ENCODE measurements at regions not wholly inside any gene's neighbourhood (a gene's known extent, or its start where the extent isn't known, plus 50 kb on each side); places are given as distances from the start of the nearest gene placed in this dataset.

DNA sequence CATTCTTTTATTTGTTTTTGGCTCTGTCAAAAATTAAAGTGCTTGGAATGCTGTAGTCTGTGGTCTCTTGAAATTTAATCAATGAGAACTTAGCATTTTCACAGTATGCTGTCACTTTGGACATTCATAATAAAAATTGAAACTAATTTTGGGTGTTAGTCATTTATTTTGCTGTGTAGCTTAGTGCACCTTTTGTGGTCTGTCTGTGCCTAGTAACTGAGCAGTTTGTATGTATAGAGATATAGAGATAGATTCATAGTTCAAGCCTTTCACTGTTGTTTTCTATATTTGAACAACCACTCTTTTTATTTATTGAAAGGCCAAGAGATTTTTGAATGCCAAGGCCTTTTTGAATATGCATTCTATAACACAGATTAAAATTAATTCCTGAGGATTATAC lies 86.4 kb upstream of the TIAM2 start:
- DNase-seq (ENCODE audit: low read depth): no peak
- H3K4me3 ChIP-seq (ENCODE audit: low read depth, low read length): no peak overlapping the region
- TF ChIP-seq, protein P1, sequence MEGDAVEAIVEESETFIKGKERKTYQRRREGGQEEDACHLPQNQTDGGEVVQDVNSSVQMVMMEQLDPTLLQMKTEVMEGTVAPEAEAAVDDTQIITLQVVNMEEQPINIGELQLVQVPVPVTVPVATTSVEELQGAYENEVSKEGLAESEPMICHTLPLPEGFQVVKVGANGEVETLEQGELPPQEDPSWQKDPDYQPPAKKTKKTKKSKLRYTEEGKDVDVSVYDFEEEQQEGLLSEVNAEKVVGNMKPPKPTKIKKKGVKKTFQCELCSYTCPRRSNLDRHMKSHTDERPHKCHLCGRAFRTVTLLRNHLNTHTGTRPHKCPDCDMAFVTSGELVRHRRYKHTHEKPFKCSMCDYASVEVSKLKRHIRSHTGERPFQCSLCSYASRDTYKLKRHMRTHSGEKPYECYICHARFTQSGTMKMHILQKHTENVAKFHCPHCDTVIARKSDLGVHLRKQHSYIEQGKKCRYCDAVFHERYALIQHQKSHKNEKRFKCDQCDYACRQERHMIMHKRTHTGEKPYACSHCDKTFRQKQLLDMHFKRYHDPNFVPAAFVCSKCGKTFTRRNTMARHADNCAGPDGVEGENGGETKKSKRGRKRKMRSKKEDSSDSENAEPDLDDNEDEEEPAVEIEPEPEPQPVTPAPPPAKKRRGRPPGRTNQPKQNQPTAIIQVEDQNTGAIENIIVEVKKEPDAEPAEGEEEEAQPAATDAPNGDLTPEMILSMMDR (conservative IDR thresholded peaks at IDR 0.05; ENCODE audit: low read depth, low read length): no peak

DNA sequence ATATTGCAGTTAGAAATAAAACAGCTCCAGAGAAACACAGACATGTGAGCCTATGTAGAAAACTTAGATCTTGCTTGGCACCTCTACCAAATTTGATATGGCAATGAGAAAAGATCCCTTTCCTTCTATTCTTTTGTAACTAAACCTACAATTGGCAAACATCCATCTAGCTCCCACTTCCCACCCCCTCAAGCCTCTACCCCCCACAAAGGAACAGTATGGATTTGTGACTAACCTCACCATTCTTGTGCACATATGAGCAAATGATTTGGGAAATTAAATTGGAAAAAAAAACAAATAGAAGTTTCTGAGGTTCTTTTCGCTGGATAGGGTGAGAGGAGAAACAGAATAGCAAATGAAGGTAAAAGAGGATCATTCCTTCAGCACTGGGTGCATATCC lies 85.8 kb upstream of the TIAM2 start:
- no peak for DNase-seq (ENCODE audit: low read depth)
- H3K4me3 ChIP-seq (ENCODE audit: low read depth, low read length): no peak overlapping the region
- TF ChIP-seq, protein P1 (conservative IDR thresholded peaks at IDR 0.05; ENCODE audit: low read depth, low read length): no peak

DNA sequence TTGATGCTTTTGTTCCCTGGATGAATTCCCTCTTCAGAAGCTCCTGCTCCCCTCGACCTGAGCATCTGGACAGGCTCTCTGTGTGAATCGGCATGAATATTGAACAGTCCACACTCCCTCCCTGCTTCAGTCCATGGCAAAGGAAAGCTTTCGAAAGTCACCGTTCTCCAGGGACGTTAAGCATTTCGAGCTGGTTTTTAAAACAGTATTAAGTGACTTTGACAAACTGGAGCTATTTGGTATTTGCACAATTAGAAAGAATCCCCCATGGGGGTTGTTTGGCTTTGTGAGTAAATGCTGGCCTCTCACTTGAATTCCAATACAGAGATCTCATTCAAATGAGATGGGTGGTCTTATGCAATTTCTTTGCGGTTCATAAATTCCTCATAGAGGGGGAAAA lies 85.3 kb upstream of the TIAM2 start:
- TF ChIP-seq, protein P1 (conservative IDR thresholded peaks at IDR 0.05; ENCODE audit: low read depth, low read length): no peak
- peak; percentile 59 for DNase-seq (ENCODE audit: low read depth)
- no peak overlapping the region for H3K4me3 ChIP-seq (ENCODE audit: low read depth, low read length)

DNA sequence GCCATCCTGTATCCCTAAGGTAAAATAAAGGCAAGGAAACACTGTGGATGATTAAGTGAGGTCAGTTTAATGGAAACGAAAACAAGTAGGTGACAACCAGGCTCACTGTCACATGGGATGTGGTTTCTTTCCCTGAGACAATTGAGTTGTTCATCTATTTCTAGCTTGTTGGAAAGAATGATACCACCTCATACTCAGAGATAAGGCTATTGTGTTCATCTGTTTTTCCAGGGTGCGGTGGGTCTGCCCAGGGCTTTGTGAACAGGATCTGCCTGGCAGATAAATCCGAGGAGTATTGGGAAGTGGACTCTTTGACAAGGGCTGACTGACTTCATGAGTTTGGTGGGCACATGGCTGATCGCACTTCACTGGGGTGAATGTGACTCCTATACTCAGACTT lies 80.8 kb upstream of the TIAM2 start:
- no peak for DNase-seq (ENCODE audit: low read depth)
- TF ChIP-seq, protein P1 (conservative IDR thresholded peaks at IDR 0.05; ENCODE audit: low read depth, low read length): no peak

DNA sequence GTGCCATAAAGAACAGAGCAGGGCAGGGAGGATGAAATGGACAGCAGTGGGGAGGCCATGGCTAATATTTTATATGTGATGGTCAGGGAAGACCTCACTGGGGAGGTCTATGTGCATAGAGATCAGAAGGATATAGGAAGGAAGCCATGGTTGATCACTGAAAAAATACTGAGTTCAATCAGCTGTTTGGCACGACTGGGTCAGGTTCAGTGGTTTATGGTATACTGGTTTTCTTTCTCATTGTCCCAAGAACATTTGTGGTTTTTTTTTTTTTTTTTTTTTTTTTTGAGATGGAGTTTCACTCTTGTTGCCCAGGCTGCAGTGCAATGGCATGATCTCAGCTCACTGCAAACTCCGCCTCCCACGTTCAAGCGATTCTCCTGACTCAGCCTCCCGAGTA lies 78.3 kb upstream of the TIAM2 start:
- DNase-seq (ENCODE audit: low read depth): no peak
- no peak overlapping the region for H3K4me3 ChIP-seq (ENCODE audit: low read depth, low read length)
- TF ChIP-seq, protein P1 (conservative IDR thresholded peaks at IDR 0.05; ENCODE audit: low read depth, low read length): no peak

More for the DNA sequence above, 80.8 kb upstream of the TIAM2 start:
- no peak overlapping the region for H3K4me3 ChIP-seq (ENCODE audit: low read depth, low read length)

DNA sequence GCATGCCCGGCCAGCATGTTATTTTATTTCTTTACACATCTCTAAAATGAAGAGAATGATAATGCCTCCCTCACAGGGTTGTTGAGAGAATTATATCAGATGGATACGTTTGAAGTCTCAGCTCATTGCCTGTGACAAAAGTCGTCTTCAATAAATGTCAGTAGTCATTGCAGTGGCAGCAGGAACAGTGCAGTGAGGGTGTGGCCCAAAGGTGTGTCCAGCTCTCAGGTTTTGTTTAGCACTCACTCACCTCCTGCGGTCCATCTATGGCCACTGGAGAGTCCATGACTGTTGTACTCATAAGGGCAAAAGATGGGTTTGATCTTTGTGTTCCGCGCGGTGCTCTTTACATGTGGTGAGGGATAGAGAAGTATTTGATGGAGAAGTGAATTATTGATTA lies 77.2 kb upstream of the TIAM2 start:
- DNase-seq (ENCODE audit: low read depth): no peak
- TF ChIP-seq, protein P1 (conservative IDR thresholded peaks at IDR 0.05; ENCODE audit: low read depth, low read length): no peak
- H3K4me3 ChIP-seq (ENCODE audit: low read depth, low read length): no peak overlapping the region

DNA sequence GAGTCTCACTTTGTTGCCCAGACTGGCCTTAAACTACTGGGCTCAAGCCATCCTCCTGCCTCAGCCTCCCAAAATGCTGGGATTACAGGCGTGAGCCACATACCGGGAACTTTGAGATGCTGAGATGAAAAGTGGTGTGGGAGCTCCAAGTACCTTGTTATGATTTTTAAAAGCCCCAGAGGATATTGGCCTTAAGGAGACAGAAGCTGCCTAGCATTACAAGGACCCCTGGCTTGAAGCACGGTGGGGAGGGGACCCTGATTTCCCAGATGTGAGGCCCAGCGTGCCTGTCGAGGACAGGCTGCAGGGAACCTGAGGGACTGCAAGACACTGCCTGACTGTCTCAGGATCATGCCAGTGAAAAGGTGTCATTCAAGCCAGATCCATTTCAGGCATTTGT lies 75.3 kb upstream of the TIAM2 start:
- TF ChIP-seq, protein P1 (conservative IDR thresholded peaks at IDR 0.05; ENCODE audit: low read depth, low read length): no peak
- no peak overlapping the region for H3K4me3 ChIP-seq (ENCODE audit: low read depth, low read length)
- no peak for DNase-seq (ENCODE audit: low read depth)
